Limb (tissue), 2 donors: ENCODE measurements at regions not wholly inside any gene's neighbourhood (a gene's known extent, or its start where the extent isn't known, plus 50 kb on each side); places are given as distances from the start of the nearest gene placed in this dataset.
"Not testable (repeated sequence)": the region's sequence is repeated elsewhere in the genome, so short reads cannot be mapped to it uniquely, and the experiment has no call there.

Source experiments
- DNase-seq, 2 donors: peaks; one replicate each; pipeline ENCODE4 v3.0.0-alpha.2; 2016; ENCODE audit errors: extremely low spot score in 2 of 2

DNA sequence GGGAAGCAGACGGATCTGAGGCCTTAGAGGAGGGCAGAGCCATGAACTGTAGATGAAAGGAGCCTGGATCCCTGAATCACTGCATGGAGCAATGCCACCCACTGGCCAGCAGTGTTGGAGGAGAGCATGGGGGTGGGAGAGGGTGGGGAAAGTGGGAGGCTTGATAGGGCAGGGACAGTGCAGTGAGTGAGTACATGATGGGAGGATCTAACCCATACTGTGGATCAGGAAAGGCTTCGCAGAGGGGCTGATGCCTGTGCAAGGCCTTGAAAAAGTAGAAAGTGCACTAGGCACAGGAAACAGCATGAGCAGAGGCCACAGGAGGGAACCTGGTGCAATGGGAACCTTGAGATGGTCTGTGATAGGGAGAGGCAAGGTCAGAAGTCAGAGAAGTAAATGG lies 391.9 kb downstream of the PTPRU start:
- no peak for DNase-seq

DNA sequence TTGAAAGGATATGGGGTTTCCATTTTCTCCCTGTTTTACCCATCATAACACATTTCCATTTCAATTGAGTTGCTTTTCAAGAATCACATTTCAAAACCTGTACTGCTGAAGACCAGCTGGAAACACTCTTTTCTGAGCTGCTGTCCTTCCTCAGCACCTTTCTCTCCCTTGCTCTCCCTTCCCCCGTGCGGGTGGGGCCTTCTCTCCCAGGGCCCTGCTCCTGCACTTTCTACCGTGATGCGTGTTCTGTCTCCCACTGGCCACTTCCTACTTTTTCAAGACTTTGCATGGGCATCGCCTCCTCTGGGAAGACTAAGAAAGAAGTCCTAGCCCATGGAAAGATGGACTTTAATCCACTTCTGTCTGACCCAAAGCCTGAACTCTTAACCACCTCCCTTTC lies 390.4 kb downstream of the PTPRU start:
- no peak for DNase-seq

DNA sequence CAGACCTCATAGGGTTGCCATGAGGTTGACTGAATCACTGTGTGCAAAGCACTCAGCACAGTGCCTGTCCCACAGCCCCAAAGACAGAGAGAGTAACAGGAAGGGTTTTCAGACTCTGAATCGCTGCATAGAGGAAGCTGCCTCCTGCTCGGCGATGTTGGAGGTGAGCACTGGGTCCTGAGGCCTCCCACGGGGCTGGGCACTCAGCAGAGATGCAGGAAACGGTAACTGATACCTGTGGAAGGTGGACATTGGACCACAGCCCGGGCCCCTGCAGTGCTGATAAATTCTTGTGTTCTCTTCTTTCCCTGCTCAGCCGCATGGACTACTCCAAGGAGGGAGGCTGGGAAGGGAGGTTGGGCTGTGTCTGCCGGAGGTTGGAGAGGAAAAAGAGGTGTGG lies 389.7 kb downstream of the PTPRU start:
- no peak for DNase-seq

DNA sequence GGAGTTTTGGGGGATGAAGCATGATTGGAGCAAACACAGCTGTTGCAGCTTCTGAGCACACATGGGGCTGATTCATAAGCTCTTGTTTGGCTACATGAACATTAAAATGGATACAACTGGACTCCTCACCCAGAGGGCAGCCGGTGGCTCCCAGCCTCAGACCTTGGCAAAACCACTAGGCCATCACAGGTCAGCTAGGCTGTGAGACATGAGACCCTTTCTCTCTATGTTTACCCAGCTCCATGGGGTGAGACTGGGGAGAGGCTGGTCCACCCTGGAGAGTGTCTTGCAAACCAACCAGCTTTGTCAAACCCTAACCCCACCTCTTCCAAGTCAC lies 388.7 kb downstream of the PTPRU start:
- no peak for DNase-seq

DNA sequence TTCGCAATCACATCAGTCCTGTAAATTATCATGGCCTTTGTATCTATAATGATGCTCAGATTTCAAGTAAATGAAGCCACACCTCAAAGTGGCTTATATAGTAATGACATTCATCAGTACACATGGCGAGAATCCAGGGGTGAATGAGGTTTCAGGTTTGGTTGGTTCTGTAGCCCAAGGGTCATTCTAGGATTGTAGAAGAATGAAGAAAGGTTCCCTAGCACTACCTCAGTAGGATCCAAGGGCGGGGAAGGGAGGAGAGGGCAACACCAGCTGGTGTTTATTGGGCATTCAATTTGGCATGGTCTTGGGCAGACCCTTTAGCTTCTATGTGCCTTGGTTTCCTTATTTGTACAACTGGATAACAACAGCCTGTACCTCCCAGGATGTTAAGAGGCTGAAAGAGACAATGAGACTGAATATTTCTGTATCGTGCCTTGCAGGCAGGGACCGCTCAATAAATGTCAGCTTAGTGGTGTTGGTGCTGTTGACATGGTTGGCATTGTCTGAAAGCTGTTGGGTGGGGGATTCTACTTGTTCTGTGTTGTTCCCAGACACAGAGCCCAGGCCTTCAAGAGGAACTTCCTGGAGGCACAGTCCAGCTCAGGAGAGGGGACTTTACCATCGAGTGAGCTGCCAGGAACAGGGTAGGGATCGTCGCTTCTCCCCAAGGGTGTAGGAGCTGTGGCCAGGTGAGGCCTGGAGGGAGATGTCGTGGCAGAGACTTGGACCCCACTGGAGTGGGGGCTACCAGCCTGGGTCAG lies 388.2 kb downstream of the PTPRU start:
- no peak for DNase-seq

DNA sequence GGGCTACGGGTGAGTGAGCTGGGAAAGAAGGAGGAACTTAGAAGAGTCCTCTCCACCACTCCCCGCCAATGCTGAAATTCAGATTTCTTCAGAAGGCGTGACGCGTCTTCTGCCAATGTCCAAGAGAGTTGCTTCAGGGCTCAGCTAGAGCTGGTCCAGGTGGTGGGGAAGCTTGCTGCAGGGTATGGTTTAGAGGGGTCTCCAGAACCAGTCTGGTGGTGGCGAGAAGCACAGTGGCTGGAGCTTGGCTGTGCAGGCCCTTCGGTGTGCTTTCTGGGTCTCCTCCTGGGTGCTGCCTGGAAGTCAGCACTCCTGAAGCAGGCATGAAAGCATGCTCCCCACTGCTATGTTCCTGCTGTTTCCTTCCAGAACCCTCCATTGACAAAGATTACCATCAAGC lies 387.2 kb downstream of the PTPRU start:
- no peak for DNase-seq

DNA sequence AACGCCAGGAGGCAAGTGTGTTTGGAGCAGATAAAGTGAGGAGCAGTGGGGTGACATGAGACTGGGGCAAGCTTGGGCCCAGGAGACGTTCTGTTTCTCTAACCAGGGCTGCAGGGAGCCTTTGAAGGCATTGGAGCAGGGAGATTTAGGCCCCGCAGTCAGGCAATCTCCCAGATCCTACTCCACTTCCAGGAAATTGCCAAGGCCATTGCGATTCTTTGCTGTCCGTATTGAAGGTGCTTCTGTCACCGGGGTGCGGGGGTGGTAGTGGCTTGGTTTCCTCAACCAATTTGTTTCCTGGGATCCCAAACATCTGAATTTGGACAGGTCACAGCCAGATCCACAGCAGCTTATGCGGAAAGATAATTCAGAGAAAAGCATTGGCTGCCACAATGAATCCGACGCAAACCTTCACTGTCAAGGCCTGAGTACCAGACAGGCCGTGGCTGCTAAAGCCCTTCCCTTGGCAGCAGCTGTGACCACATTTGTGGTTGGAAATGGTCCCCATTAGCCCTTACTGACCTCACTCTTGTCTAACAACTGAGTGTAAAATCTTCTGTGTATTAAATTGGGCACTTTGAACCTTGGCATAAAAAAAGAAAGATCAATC lies 385.6 kb downstream of the PTPRU start:
- DNase-seq, result no peak

DNA sequence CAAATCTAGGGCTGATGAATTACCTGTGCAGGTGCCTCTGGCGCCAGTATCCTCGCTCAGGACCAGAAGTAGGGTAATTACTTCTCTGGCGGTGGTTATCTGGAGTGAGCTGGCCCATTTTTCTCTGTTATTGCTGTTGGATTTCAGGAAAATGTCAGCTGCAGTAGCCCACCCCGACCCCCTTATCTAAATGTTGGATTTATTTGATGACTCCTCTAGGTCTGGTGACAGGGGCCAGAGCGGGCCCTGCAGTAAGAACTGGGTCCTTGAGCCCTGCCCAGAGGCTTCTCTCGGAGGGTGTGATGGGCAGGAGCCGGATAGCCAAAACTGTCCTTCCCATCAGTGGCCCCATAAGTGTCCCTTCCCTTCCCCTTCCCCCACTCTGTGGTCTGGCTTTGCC lies 384.3 kb downstream of the PTPRU start:
- DNase-seq, result no peak

DNA sequence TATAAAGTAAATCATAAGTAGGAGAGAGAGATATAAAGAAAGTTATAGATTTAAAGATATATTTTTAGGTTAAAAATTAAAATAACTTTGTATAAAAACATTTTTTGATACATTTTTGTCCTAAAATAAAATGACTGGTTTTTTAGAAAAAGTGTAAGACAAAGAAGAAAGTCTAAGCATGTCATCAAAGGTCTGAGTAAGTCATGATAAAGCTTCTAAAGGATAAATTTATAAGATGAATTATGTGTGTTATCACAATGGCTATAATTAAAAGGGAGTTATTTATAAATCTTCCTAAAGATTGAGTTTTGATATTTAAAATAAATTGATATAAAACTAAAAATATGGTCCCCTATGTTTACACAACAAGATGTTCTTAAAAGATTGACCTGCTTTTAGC lies 370.9 kb downstream of the PTPRU start:
- no peak for DNase-seq

DNA sequence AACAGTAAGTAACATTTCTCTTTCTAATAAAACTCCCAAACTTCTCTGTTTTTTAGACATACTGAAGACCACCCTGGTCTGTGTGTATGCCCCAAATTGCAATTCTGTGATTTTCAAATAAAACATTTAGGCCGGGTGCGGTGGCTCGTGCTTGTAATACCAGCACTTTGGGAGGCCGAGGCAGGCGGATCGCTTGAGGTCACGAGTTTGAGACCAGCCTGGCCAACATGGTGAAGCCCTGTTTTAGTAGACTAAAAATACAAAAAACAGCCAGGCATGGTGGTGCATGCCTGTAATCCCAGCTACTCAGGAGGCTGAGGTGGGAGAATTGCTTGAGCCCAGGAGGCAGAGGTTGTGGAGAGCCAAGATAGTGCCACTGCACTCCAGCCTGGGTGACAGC lies 368.5 kb downstream of the PTPRU start:
- DNase-seq, result not testable (repeated sequence)

DNA sequence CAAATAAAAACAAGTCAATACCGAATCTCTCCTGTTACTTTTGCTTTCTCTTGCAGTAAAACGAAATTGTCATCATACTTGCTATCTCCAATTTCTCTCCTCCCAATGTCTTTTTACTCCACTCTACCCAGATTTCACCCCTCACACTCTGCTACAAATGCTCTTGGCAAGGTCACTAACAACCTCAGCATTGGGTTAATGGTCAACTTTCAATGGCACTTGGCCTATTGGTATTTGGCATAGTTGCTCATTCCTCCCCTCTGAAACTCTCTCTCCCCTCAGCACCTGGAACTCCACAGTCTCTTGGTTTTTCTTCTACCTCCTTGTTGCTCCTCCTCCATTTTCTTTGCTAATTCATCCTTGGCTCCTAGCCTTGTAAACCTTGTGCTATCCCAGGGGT lies 367.3 kb downstream of the PTPRU start:
- DNase-seq, result no peak

DNA sequence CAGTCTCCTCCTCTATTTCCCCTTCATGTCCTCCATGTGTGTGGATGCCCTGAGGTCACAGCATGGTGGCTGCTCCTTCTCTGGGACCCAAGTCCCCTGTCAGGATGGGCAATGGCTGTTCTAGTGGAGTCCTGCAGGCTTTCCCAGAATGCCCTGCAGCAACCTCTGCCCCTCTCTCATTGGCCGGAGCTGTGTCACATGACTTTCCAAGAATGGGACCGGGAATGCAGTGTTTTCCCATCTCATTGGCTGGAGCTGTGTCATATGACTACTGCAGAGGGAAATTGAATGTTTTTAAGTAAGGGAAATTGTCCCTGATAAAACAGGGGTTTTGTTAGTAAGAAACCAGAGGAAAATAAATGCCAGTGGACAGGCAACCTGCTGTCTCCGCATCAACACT lies 365.9 kb downstream of the PTPRU start:
- no peak for DNase-seq

DNA sequence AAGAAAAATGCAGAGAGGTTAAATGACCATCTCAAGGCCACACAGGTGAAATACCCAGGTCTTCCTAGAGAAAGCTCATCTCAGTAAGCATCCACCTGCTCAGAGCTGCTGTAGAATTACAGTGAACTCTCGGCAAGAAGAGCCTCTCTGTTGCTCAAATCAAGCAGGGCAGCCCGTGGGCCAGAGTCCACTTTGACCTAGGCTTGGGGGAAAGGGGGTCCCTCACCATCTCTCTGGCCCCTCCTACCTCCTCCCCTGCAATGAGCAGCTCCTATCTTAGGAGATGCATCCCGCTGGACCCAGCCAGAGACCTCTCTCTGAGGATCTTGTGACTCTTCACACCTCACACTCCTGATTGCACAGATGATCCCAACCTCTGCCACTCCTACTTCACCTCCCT lies 364.7 kb downstream of the PTPRU start:
- no peak for DNase-seq

DNA sequence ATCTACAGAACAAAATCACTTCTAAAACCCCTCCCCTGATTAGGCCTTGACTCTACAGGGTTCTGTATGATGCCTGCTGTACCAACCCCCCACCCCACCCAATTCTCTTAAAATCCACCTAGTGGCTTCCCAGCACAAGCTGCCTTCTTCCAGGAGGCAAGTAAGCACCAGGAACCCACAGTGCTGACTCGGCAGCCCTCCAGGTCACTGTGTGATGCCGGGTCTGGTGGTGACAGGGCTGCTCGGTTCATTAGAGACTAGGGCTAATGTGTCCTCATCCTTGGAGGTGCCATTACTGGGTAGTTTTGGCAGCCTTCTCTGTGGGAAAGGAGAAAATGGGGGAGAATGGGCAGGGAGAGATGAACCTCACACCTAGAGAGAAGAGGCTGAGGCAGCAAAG lies 363.5 kb downstream of the PTPRU start:
- DNase-seq, result no peak

DNA sequence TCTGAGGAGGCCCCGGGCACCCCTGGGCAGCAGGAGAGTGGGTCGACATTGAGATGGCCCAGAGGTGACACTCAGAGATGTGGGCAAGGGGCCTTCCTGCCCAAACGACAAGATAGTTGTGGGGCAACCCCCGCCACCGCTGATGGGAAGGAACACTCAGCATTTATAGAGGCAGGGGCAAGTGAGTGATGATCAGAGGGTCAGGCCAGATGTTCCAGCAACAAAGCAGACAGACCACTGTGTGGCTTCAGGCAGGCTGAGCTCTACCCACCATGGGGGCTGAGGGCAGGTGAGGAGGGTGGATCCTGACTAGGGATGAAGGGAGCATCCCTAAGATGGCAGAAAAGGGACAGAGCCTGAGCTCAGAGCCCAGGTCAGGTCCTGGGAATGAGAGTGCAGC lies 362.7 kb downstream of the PTPRU start:
- DNase-seq, result no peak

DNA sequence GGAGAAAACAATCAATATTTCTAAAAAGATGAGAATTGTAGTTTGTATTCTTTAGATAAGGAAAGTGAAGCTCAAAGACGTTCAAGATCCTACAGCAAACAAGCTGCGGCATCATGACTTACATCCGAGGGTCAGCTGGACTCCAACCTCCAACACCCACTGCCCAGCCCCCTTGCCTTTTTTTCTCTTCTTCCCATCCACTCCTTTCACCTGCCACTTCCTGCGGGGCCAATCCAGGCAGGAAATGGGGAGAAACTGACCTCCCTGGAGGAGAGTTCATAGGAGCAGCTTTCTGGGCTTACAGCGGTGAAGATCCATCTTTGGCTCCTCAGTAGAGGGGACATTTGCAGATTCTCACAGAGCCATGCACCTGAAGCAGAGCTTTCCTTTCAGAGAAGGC lies 361.5 kb downstream of the PTPRU start:
- no peak for DNase-seq

DNA sequence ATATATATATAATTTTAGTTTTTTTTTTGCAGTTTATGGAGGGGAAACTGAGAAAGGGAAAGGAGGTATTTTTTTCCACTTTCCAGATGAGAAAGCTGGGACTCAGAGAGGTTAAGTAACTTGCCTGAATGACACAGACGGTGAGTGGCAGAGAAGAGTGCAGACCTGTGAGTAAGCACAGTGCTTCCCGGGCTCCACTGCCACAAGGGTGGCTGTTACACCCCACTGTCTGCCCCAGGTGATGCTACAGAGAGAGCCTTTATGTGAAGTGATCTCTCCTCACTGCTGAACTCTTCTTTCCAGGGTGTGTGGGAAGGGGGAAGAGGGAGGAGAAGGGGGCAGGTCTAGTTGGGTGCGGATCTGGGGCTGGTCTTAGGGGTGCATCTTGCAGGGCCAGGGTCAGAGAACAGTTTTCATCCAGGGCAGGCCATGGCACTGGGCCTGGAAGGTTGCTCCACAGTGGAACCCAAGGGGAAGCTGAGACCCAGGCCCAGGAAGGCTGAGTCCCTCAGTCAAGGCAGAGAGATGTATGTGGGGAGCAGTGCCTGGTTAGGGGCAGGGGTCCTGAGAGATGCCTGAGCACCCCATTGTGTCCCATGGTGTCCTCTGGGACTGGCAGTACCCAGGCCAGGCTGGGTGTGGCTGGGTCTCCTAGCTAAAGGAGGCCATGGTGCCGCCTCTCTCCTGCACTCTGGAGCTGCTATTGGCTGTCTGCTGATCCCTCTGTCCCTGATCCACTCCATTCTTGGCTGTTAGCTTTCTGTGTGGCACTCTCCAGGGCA lies 357.5 kb downstream of the PTPRU start:
- DNase-seq, result no peak

DNA sequence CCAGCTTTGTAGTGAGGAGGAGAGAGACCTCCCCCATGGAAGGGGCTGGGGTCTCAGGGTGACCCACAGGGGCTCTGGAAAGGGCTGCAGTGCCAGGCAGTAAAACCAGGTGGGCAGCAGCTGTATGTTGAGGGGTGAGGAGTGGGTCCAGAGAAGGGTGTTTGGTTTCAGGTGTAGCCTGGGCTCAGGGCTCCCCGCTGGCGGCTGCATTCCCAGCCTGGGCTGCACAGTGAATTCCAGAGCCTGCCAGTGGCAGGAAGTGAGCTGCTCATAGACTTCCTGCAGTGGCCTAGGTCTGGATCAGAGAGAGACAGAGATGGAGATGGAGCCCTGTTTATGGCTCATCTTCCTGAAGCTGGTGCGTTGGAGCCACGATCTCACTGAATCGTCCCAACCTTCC lies 356.4 kb downstream of the PTPRU start:
- DNase-seq, result peak in 1 of 2 donors; percentile 18

DNA sequence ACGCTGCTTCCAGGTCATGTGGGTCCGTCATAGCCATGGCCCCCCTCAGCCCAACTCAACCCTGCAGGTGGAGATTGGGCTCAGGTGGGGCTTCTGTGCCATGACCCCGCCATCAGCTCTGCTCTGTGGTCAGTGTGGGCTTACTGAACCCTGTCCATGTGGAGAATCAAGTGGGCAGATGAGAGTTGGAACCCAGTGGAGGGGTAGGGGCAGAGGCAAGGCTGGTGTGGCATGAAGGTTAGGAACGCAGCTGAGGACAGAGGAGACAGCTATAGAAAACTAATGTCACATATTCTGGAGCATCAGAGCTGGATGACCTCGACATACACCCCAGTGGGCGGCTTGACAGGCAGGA lies 355.9 kb downstream of the PTPRU start:
- DNase-seq, result no peak

DNA sequence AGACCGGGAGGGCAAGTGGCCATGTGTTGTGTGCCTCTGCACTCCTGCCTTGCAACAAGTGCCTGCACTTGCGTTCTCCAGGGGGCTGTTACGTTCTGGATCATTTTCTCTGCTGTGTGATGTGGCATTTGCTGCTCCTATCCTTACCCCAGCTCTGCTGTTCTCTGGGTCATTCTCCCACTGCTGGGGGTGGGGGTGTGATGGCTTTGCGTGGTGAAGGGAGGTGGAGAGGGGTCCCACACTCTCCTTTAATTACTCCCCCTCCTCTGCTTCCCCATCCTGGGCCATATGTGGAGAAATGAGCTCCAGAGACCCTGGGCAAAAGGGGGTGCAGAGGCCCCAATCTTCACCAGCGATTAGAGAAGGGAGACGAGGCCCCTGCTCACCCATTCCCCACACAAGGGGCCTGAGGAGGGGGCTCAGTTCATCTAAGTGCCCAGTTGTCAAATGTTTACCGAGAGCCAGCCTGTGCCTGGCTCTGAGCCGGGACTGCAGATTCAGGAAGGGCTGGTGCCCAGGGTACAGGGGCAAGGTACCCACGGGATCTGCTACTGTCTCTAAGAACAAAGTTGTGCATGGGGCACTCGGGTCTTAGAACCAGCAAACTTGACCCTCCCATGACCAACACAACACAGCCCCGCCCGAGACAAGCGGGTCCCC lies 355.4 kb downstream of the PTPRU start:
- peak in 1 of 2 donors; percentile 22 for DNase-seq

DNA sequence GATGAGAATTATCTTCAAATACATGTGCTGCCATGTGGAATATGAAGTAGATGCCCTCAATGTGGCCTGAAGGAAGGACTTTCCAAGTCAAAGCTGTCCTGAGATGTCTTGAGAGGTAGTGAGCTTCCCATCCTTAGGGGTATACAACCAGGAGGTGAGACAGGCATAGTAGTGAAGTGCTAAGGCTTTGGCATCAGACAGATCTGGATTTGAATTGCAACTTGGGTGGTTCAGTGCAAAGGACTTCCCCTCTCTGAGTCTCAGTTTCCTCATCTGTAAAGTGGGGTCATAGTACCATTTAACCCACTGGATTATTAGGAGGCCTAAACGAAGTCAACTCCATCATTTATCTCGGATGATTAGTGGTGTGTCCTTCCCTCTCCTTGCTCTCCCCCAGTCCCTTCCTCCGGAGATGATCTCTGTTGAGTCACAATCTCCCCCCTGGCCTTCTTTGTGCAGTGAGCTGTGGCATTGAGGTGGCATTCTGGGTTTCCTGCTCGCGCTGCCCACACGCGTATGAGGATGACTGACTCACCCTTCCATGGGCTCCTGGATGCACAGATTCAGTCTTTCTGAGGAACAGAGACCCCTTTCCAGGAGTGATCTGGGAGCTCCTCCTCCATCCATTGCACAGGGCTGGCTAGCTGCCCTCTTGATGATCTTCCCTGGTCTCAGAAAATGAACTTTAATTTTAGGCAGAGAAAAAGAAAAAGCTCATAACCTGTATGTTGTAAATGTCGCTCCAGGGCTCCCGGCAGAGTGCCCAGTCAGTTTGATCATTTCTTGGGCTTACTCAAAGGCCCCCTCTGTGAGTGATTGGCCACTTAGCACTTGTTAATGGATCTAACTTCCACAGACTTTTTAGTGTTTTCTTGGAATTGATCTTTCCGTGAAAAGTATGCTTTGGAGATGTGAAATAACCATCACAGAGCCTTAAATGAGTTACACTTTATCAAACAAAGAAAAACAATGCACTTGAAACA lies 354.6 kb downstream of the PTPRU start:
- DNase-seq, result no peak
